Right lobe of liver (tissue), 6 donors: ENCODE measurements at regions not wholly inside any gene's neighbourhood (a gene's known extent, or its start where the extent isn't known, plus 50 kb on each side); places are given as distances from the start of the nearest gene placed in this dataset.

Experiments used
- ATAC-seq, 4 donors: fragments of 200-7000 bp; cut with Tn5 transposase; one replicate each; pipeline ENCODE4 v1.9.1; 2020; ENCODE audit warnings: mild to moderate bottlenecking in 4 of 4, moderate library complexity in 4 of 4
- DNase-seq, 3 donors: peaks; one replicate each; pipeline ENCODE4 v3.0.0-alpha.2; 2020
- H3K27ac ChIP-seq, 3 donors: fragments of 200-600 bp; one replicate each; pipeline ENCODE4 v1.8.0; 2022
- H3K27me3 ChIP-seq, 2 donors: fragments of 200-600 bp; one replicate each; pipeline ENCODE4 v1.8.0; 2022
- H3K36me3 ChIP-seq, 4 donors: fragments of 200-600 bp; sonication (generic) in 1 of 4; one replicate each; pipeline versions ENCODE4 v1.5.1 to v1.8.0; 2017 to 2022; ENCODE audit warnings: control low read depth in 1 of 4
- H3K4me1 ChIP-seq, 4 donors: fragments of 200-600 bp; sonication (generic) in 1 of 4; one replicate each; pipeline versions ENCODE4 v1.5.1 to v1.8.0; 2017 to 2022; ENCODE audit warnings: control low read depth in 1 of 4
- H3K4me3 ChIP-seq, 3 donors: fragments of 200-600 bp; one replicate each; pipeline ENCODE4 v1.8.0; 2022
- H3K9me3 ChIP-seq, 4 donors: fragments of 200-600 bp; sonication (generic) in 1 of 4; one replicate each; pipeline versions ENCODE4 v1.5.1 to v1.8.0; 2017 to 2022; ENCODE audit warnings: control low read depth in 1 of 4
- POLR2A ChIP-seq: fragments of 450-650 bp; IDR thresholded peaks from one replicate; pipeline ENCODE4 v1.6.1; 2017; ENCODE audit warnings: antibody characterized with exemption, mild to moderate bottlenecking
- WGBS: methylation state at CpG from one replicate; pipeline ENCODE4 v1.1.6; 2018; ENCODE audit warnings: low coverage, low lambda C conversion rate; ENCODE audit not compliant: insufficient coverage; ENCODE audit errors: missing lambda C conversion rate; 5-methylcytosine and 5-hydroxymethylcytosine counted together
- intact Hi-C, 2 donors: fragments of 100-400 bp; cut with DNase I; formaldehyde crosslinking; loops; one replicate each; pipeline versions ENCODE4 v1.11.2 to v1.14.1; 2022
- TF ChIP-seq, protein P1 (sequence below), 4 donors: fragments of 200-600 bp in 3 of 4; fragments of 450-650 bp in 1 of 4; IDR thresholded peaks; one replicate each; pipeline versions ENCODE4 v1.5.1 to v1.8.0; 2016 to 2022; ENCODE audit warnings: antibody characterized with exemption in 4 of 4, mild to moderate bottlenecking in 2 of 4
- donor health status: DM: no; HTN: yes; CAD: no.
- donor health status: DM: no; HTN: no; CAD: no.
- donor health status: DM: no; HTN: no; CAD: no.
- donor health status: DM: no; HTN: yes; CAD: no.
- donor health status: DM: no; HTN: yes; CAD: no.

DNA sequence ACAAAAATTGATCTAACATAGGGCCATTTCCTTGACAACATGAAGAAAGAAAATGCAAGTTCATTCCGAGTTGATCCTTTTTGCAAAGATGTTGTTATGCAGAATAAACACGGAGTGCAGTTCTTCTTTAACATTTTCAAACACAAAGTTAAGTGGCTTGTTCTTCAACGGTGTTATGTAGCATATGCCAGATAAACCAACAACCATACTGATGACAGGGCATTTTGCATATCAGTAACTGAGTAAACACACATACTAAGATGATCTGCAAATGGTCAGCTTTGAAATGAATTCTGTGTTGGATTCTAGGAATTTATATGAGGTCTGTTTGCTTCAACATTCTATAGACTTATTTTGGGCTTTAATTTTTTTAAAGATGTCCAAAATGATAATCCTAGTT lies 266.4 kb downstream of the GPD2 start:
- intact Hi-C loops = no loop called here
- ATAC-seq = no peak
- TF ChIP-seq POLR2A = no peak
- TF ChIP-seq, protein P1, sequence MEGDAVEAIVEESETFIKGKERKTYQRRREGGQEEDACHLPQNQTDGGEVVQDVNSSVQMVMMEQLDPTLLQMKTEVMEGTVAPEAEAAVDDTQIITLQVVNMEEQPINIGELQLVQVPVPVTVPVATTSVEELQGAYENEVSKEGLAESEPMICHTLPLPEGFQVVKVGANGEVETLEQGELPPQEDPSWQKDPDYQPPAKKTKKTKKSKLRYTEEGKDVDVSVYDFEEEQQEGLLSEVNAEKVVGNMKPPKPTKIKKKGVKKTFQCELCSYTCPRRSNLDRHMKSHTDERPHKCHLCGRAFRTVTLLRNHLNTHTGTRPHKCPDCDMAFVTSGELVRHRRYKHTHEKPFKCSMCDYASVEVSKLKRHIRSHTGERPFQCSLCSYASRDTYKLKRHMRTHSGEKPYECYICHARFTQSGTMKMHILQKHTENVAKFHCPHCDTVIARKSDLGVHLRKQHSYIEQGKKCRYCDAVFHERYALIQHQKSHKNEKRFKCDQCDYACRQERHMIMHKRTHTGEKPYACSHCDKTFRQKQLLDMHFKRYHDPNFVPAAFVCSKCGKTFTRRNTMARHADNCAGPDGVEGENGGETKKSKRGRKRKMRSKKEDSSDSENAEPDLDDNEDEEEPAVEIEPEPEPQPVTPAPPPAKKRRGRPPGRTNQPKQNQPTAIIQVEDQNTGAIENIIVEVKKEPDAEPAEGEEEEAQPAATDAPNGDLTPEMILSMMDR (IDR thresholded peaks at IDR 0.05) = no peak
- Histone ChIP-seq H3K9me3 (no peaks in the 10 kb centered on the region), H3K36me3 (no peaks in the 10 kb centered on the region), H3K27me3 (no peaks in the 10 kb centered on the region), H3K27ac (no peak overlapping the region), H3K4me1 (no peaks in the 10 kb centered on the region), H3K4me3 (no peak overlapping the region)
- no peak for DNase-seq
- 38% methylated on average over 3 of the region's 3 CpGs for WGBS

- no peak for TF ChIP-seq POLR2A
- TF ChIP-seq, protein P1 (IDR thresholded peaks at IDR 0.05) = no peak
- Histone ChIP-seq H3K9me3 (no peaks in the 10 kb centered on the region), H3K27me3 (no peaks in the 10 kb centered on the region), H3K4me1 (no peaks in the 10 kb centered on the region), H3K27ac (no peak overlapping the region), H3K4me3 (no peak overlapping the region), H3K36me3 (no peaks in the 10 kb centered on the region)
- 59% methylated on average over 6 of the region's 6 CpGs for WGBS
- no peak for ATAC-seq
- intact Hi-C loops = no loop called here
- DNase-seq = no peak
These were observed 267.5 kb downstream of the GPD2 start for GRCh38 chr2:156703642-156704041.

DNA sequence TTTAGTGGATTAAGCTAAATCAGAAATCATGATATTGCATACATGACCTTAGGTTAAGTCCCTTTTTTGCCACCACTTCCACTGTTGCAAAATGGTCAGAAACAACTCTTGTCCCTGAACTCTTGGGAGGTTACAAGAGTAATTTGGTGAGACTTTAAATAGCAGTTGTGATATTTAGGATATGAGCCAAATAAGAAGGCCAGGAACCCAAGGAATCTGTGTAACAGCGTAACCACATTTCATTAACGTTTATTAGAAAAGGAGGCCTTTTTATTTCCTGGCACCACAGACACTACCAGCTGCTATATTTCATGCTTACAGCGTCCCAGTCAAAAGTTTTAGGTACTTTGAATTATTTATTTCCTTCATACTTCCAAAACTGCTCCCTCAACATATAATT lies 268.0 kb downstream of the GPD2 start:
- Histone ChIP-seq H3K36me3 (no peaks in the 10 kb centered on the region), H3K4me1 (no peaks in the 10 kb centered on the region), H3K27me3 (no peaks in the 10 kb centered on the region), H3K4me3 (no peak overlapping the region), H3K9me3 (no peaks in the 10 kb centered on the region), H3K27ac (no peak overlapping the region)
- TF ChIP-seq, protein P1 (IDR thresholded peaks at IDR 0.05) = no peak
- TF ChIP-seq POLR2A = no peak
- no peak for ATAC-seq
- WGBS = 51% methylated on average over 3 of the region's 3 CpGs
- intact Hi-C loops = no loop called here
- no peak for DNase-seq

DNA sequence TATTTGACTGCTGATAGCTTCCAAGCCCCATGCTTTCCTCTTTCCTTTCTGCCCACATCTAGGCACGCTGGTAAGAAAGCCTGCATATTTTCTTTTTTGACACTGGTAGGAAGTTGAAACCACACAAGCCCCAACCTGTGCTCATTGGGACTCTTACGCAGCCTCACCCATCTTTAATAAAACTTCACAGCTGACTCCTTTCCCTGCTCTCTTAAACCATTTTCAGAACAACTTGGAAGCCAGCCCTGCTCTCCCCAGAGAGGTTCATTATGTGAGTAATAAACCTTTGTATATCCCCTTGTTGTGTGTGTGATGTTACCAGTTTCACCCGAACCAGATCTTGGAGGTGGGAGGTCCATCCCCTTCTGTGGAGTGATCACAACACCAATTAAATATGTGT lies 268.4 kb downstream of the GPD2 start:
- no peak for ATAC-seq
- Histone ChIP-seq H3K27ac (no peak overlapping the region), H3K9me3 (no peaks in the 10 kb centered on the region), H3K27me3 (no peaks in the 10 kb centered on the region), H3K4me1 (no peaks in the 10 kb centered on the region), H3K36me3 (no peaks in the 10 kb centered on the region), H3K4me3 (no peak overlapping the region)
- TF ChIP-seq POLR2A = no peak
- TF ChIP-seq, protein P1 (IDR thresholded peaks at IDR 0.05) = no peak
- WGBS = 57% methylated on average over 3 of the region's 3 CpGs
- no peak for DNase-seq
- intact Hi-C loops = no loop called here

DNA sequence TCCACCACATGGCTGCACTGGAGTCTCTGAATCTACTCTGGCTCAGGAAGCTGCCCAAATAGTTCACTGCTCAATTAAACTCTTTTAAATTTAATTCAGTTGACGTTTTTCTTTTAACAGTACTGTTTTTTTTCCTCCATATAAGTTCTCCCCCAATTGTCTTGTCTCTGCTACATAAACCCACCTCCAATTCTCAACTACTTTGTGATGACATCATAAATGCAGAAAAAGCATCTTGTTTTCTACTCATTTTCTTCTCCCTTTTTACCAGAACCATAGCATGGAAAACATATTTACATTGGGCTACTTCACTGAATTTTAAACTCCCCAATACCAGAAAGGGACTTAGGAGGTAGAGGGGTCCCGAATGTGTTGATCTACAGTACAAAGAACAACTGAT lies 270.4 kb downstream of the GPD2 start:
- TF ChIP-seq, protein P1 (IDR thresholded peaks at IDR 0.05) = no peak
- no peak for TF ChIP-seq POLR2A
- H3K4me1 ChIP-seq = no peaks in the 10 kb centered on the region
- no peaks in the 10 kb centered on the region for H3K9me3 ChIP-seq
- intact Hi-C loops = no loop called here
- no peak overlapping the region for H3K4me3 ChIP-seq
- no peak for DNase-seq
- 40% methylated on average over 2 of the region's 2 CpGs for WGBS
- ATAC-seq = no peak
- no peaks in the 10 kb centered on the region for H3K27me3 ChIP-seq
- H3K36me3 ChIP-seq = no peaks in the 10 kb centered on the region
- no peak overlapping the region for H3K27ac ChIP-seq
